Kidney (tissue), 13 donors: ENCODE measurements at regions not wholly inside any gene's neighbourhood (a gene's known extent, or its start where the extent isn't known, plus 50 kb on each side); places are given as distances from the start of the nearest gene placed in this dataset.

Experiments
- DNase-seq, 5 donors: peaks; one replicate each; pipeline ENCODE4 v3.0.0-alpha.2; 2013 to 2020
- FAIRE-seq: peaks from 2 replicates; lab custom pipeline; 2012; peaks lifted over from hg19 to GRCh38; lab: Jason Lieb, UNC
- H3K27ac ChIP-seq, 2 donors: one replicate each; pipeline ENCODE4 v1.7.0; 2013; ENCODE audit warnings: low read depth in 2 of 2, low read length in 2 of 2, inconsistent platforms in 1 of 2
- H3K27me3 ChIP-seq: one replicate; pipeline ENCODE4 v1.7.1; 2013; ENCODE audit warnings: low read length, inconsistent platforms; ENCODE audit not compliant: control insufficient read depth, insufficient read depth
- H3K36me3 ChIP-seq, 3 donors: one replicate each; pipeline versions ENCODE4 v1.7.0 to v1.7.1; 2013; ENCODE audit warnings: low read length in 3 of 3, control low read depth in 1 of 3, inconsistent platforms in 1 of 3; ENCODE audit not compliant: insufficient read depth in 3 of 3, control insufficient read depth in 2 of 3
- H3K4me1 ChIP-seq, 3 donors: one replicate each; pipeline versions ENCODE4 v1.7.0 to v1.7.1; 2013; ENCODE audit warnings: low read length in 3 of 3, inconsistent platforms in 1 of 3, low read depth in 1 of 3; ENCODE audit not compliant: control insufficient read depth in 2 of 3, insufficient read depth in 2 of 3
- H3K4me3 ChIP-seq, 3 donors: one replicate each; pipeline versions ENCODE4 v1.7.0 to v1.8.1; 2013; ENCODE audit warnings: low read length in 3 of 3, control low read depth in 1 of 3, inconsistent platforms in 1 of 3
- H3K9ac ChIP-seq, 3 donors: one replicate each; pipeline versions ENCODE4 v1.7.0 to v1.7.1; 2013; ENCODE audit warnings: low read length in 3 of 3, control low read depth in 1 of 3, inconsistent platforms in 1 of 3
- H3K9me3 ChIP-seq, 3 donors: one replicate each; pipeline versions ENCODE4 v1.7.0 to v1.7.1; 2013; ENCODE audit warnings: low read length in 3 of 3, control low read depth in 1 of 3, inconsistent platforms in 1 of 3; ENCODE audit not compliant: control insufficient read depth in 2 of 3, insufficient read depth in 1 of 3
- intact Hi-C: fragments of 100-400 bp; cut with DNase I; formaldehyde crosslinking; loops from one replicate; pipeline ENCODE4 v1.11.1; 2022
- TF ChIP-seq, protein P1 (sequence below): IDR thresholded peaks from 3 replicates; pipeline ENCODE4 v1.5.1; 2012; ENCODE audit warnings: mild to moderate bottlenecking, moderate library complexity, borderline replicate concordance; ENCODE audit not compliant: insufficient read depth; ENCODE audit errors: extremely low read depth
- donor health status: control.
- donor health status: control.
- donor health status: control.
- donor health status: control.
- donor health status: control.
- donor health status: DM: yes; HTN: yes; CAD: no.
- donor health status: Normal renal cell carcinoma (clear cell type).

DNA sequence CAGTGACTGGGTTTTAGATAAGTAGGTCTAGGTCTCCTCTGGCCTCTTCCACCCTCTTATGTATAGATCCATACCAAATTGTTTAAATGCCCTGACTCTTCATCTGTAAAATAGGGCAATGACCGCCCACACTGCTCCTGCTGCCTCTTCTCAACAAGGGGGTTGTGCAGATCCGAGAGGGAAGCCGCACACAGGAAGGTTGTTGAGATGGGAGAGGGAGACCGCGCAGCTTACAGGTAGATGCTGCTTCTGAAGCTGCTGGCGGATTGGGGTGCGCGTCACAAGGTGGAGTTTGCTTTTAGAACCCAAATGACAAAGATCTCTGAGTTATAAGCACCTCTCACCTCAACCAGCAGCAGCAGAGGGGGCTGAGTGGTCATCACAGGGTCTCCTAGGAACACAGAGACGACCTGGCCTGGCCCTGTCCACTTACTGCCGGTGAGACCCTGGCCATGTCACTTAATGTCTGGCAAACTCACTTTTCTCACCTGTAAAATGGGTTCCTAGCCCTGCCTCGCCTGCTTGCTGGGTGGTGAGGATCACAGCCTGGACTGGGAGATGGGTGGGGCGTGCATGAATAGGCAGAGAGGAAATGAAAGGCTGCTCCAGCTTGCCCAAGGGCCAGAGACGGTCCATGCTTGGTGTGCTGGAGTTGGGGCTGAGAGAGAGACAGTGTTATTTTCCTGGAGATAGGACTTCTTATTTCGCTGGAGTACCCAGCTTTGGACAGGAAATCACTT lies 251.3 kb downstream of the EIPR1 start:
- no peak overlapping the region for H3K27ac ChIP-seq
- no peak overlapping the region for H3K9ac ChIP-seq
- H3K27me3 ChIP-seq: no peaks in the 10 kb centered on the region
- FAIRE-seq: no peak
- DNase-seq: peak in 2 of 5 donors; percentile 29 to 43
- intact Hi-C loops: no loop called here
- H3K4me1 ChIP-seq: no peaks in the 10 kb centered on the region
- TF ChIP-seq, protein P1, sequence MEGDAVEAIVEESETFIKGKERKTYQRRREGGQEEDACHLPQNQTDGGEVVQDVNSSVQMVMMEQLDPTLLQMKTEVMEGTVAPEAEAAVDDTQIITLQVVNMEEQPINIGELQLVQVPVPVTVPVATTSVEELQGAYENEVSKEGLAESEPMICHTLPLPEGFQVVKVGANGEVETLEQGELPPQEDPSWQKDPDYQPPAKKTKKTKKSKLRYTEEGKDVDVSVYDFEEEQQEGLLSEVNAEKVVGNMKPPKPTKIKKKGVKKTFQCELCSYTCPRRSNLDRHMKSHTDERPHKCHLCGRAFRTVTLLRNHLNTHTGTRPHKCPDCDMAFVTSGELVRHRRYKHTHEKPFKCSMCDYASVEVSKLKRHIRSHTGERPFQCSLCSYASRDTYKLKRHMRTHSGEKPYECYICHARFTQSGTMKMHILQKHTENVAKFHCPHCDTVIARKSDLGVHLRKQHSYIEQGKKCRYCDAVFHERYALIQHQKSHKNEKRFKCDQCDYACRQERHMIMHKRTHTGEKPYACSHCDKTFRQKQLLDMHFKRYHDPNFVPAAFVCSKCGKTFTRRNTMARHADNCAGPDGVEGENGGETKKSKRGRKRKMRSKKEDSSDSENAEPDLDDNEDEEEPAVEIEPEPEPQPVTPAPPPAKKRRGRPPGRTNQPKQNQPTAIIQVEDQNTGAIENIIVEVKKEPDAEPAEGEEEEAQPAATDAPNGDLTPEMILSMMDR: no peak
- no peaks in the 10 kb centered on the region for H3K9me3 ChIP-seq
- no peak overlapping the region for H3K4me3 ChIP-seq
- H3K36me3 ChIP-seq: no peaks in the 10 kb centered on the region

DNA sequence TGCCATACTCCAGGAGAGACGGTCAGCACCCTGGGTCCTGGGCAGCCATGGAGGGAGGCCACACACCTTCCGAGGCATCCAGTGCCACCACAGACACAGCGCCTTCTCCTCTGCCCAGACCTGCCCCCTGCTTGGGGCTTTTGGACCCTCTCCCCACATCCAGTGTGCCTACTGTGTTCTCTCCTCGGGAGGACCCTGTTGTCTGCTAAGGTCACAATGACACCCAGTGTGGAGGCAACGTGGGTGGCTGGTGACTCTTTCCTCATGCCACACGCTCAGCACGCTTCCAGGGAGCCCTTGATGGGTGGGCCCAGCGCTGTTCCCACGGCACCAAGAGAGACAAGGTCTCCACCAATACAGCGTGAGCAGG lies 251.9 kb downstream of the EIPR1 start:
- DNase-seq (peak in 2 of 5 donors; percentile 18 to 62), FAIRE-seq (no peak)
- TF ChIP-seq, protein P1: no peak
- Histone ChIP-seq H3K27me3 (no peaks in the 10 kb centered on the region), H3K27ac (no peak overlapping the region), H3K9me3 (no peaks in the 10 kb centered on the region), H3K36me3 (no peaks in the 10 kb centered on the region), H3K4me1 (no peaks in the 10 kb centered on the region), H3K4me3 (no peak overlapping the region), H3K9ac (no peak overlapping the region)
- intact Hi-C loops: no loop called here

DNA sequence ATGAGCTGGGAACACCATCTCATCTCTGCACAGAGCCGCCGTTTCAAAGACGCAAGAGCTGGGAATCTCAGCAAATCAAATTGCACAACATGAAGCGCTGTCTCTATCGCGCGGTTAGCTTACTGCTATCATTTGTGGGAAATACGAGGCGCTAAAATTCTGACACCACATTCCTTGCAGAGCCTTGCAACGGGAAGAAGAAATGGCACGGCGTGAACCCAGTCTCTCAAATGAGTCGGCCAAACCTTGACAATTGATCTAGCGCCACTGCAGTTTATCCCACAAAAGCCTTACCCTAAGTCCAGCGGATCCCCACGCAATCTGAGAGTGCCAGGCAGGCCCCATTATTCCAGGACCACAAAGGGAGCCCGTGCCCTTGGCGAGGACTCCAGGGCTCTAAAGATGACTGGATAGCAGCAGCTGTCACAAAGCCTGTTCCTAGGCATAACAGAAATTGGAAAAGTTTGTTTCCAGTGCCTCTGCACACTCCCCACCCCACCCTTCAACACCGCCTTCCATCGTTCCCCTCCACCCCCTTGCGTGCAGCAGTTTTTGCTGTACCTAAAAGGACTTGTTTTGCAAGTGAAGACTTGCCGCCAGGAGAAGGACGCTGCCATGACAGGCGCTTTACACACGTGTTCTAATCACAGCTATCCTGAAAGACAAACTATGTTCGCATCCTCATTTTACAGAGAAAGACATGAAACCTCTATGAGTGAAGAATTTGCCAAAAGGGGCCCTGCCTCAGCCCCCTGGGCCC lies 252.4 kb downstream of the EIPR1 start:
- DNase-seq: peak in 2 of 5 donors; percentile 23 to 41

More for the DNA sequence above, 252.4 kb downstream of the EIPR1 start:
- Histone ChIP-seq H3K4me3 (no peak overlapping the region), H3K9ac (no peak overlapping the region), H3K36me3 (no peaks in the 10 kb centered on the region), H3K27ac (no peak overlapping the region), H3K9me3 (peaks cover 0 to 2% (median 0%) of the 10 kb centered on the region in 3 donors), H3K4me1 (no peaks in the 10 kb centered on the region), H3K27me3 (no peaks in the 10 kb centered on the region)
- TF ChIP-seq, protein P1: no peak
- no peak for FAIRE-seq
- intact Hi-C loops: no loop called here
